ENCODE measurements at regions not wholly inside any gene's neighbourhood (a gene's known extent, or its start where the extent isn't known, plus 50 kb on each side); places are given as distances from the start of the nearest gene placed in this dataset.

DNA sequence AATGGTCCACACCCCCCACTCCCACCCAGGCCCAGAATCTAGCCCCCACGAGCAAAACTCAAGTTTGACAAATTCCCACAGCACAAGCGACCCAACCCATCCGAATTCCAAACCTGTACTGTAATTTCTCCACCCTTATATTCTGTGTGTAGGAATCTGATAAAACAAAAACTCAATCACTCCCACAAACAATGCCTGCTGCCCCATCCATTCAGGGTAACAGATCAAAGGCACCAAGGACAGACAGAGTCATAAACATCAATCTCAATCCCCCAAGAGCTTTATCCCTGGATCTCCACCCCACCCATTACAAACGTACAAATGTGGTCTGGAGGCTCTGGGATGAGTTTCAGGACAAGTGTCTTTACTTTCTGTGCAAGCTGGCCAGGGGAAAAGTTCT, 157.8 kb downstream of the AXIN2 start:
- no peak for ATAC-seq

DNA sequence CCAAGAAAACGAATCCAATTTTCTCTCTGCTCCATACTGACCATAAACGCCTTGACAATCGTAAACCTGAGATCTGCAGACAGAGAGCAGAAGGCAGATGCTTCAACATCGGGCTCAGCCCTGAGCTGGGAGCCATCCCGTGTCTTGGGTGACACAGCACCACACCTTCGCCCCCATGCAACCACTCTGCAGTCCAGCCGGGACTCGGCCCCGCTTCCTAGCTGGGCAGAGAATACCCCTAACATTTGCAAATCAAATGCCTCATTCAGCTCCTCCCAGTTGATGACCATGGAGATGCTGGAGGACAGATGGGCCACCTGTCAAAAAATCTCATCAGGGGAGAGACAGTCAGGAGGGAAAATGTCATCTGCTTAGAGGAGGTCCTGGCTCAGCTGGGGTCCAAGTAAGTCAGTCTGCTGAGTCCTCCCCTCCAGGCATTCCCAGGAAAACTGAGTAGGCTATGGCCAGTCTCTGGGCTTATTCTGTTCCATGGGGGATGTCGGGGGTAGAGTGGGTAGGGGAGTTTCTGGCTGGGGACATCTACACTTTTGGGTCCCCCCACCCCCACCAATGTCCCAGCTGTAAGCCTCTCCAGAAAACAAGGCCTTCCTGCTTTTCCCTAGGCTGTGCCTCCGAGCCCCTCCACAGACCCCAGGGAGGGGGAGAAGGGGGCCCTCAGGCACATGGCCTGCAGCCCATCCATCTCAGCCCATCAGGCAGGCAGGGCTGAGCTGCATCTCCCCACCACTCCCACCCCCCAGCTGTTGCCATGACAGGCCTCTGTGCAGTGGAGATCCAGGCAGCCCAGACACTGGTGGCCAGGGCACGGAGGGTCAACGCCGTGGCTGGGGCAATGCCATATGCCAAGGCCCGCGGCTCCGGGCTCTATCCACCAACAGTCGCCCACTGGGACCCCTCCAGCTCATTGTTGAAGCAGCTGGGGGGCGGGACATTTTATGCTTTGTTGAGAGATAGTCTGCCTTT, 158.6 kb downstream of the AXIN2 start:
- ATAC-seq: no peak

DNA sequence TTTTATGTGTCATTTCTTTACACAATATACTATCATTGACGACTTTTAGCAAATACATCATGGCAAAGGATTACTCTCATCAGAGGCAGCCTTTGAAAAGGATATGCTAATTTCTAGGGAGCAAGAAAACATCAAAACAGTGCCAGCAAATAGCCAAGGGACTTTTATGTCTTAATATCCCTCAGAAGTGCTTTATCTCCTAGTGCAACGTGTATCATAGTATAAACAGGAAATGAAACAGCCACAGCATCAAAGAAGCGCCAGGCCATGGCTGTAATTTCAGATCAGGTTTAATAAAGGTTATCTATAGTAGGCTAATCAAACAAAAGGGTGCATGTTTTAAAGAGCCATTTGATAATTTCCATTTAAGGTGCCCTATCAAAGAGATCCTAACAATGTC, 159.9 kb downstream of the AXIN2 start:
- ATAC-seq: no peak

GRCh38 chr17:65400701-65401100, 160.7 kb downstream of the AXIN2 start:
- no peak for ATAC-seq

DNA sequence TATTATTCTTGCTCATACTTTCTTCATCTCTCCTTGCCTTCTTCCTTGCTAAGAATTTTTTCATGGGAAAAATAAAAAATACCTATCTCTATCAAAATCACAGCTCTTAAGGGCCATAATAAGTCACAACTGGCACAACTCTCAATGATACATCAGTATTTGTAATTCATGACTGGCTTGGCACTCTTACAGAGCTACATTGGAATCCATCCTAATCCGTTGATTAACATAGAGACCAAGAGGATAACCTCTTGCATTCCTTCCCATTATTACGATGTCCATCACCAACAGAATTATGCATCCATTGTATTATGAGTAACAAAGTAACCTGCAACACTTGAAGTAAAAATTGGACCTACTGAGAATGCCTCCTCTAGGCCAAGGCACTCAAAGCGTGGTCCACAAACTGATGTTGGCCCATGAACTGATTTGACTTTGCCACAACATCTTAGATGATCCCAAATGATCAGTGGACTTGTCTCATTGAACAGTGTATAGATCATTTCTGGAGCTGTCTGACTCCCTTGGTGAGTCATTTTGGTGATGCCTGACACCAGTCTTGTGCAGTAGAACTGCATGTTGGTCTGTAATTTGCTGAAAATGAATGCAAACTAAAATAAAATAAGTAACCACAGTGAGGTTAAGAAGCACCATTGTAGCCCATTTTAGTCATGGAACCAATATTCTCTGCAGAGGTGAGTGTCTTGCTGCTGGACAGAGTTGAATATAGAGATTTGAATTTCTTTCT, 163.2 kb downstream of the AXIN2 start:
- no peak for ATAC-seq

- no peak for ATAC-seq
Observed at GRCh38 chr17:65395924-65396323, 165.5 kb downstream of the AXIN2 start.

- ATAC-seq: no peak
Observed at GRCh38 chr17:65394811-65395472, 166.5 kb downstream of the AXIN2 start.

DNA sequence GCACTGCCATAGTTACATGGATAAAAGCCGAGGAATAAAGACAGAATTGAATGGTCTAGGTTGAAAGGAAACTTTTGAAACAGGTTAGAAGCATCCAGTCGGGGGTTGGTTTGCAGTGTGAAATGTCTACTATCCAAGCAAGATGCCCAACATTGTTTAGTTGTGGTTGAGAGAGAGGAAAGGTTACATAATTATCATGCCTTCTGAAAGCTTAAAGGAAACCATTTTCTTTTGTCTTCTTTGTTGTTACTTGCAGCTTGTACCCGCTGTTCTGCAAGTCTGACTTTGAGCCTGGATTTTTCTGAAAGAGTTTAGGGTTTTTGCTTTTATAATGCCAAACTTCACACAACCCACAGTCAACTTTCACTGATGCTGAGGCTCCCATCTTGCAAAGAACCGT, 167.9 kb downstream of the AXIN2 start:
- no peak for ATAC-seq

DNA sequence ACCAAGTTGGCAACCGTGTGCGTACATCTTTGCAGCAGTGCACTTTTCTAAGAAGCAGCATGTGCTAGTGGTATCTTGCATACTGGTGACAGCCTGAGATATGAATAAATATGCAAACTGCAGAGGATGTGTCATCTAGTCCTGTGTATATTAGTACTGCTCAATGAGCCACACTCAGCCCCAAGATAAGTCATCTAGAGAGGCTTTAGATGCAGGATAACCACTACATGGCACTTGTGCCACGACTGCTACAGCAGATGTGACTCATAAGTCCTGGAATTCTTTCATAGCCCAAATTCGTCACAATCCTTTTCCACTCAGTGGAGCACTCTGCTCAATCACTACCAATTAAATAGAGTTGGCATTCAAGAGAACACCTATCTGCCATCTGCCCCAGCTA, 171.5 kb downstream of the AXIN2 start:
- ATAC-seq: no peak

DNA sequence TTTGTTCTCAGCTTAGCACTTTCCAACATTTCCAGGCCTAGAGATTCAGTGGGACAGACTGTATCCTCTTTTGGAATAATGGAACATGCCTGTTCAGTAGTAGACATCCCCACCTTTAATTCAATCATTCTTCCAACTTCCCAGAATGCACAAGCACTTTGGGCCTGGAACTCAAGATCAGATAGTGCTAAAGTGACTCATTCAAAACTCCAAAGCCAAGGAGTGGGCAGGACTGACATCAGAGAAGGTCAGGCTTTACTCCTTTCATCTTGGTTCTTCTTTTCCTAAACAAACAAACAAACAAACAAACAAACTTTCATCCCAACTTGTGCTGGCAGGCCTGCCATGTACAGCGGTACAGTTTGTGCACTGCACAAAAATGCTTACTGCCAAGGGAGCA, 172.0 kb downstream of the AXIN2 start:
- no peak for ATAC-seq

DNA sequence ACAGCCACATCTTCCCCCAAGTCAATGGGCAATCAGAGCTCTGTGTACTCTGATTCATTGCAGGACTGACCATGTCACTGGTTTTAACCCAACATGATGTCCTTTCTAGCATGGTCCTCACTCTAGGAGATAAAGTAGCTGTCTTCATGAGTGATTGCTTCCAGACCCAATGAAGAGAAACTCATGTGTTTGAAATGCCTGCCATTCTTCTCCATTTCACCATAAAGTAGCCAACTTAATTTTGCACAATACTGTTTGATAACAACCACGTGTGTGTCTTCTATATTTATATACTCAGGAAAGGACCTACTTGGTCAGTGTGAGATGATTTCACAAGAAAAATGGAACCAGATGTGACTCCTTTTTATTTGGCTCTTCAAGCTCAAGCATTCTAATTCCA, 172.5 kb downstream of the AXIN2 start:
- ATAC-seq: no peak

GRCh38 chr17:65387322-65387721, 174.1 kb downstream of the AXIN2 start:
- no peak for ATAC-seq

GRCh38 chr17:65385726-65386125, 175.7 kb downstream of the AXIN2 start:
- no peak for ATAC-seq

GRCh38 chr17:65385071-65385470, 176.4 kb downstream of the AXIN2 start:
- ATAC-seq: no peak

- no peak for ATAC-seq
Observed at GRCh38 chr17:65381152-65381551, 180.3 kb downstream of the AXIN2 start.

DNA sequence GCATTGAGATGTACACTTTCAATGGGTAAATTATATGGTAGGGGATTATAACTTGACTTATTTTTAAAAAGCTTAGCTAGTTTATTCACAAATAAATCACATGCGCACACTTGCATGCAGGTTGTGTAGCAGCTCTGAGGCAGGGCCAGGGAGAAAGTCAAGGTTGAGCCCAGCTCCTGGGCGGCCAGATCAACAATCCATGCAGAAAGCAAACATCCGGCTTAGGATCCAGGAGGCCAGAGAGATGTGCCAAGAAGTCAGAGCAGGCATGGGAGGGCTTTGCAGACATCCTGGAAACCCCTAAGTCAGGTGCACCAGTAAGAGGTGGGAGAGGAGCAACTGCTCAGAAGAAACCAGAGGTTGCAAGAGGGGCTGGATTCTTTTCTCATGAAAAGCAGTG, 186.5 kb downstream of the AXIN2 start:
- no peak for ATAC-seq

DNA sequence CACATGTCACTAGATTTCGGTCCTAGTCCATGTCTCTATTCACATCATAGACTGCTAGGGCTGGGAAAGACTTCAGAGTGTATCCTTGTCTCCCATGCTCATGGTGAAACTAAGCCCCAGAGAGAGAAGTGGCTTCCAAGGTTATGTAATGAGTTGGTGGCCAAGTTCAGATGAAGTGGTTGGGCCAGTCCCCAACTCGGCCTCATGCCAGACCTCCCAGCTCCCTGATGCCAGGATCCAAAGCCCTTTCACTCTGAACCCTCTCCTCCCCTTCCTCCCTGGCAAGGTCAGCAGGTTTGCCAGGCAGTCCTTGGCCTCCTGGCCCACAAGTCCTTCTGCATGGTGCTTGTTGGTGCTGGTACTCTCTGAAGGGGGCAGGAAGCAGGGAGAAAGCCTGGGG, 189.7 kb downstream of the AXIN2 start:
- ATAC-seq: no peak

DNA sequence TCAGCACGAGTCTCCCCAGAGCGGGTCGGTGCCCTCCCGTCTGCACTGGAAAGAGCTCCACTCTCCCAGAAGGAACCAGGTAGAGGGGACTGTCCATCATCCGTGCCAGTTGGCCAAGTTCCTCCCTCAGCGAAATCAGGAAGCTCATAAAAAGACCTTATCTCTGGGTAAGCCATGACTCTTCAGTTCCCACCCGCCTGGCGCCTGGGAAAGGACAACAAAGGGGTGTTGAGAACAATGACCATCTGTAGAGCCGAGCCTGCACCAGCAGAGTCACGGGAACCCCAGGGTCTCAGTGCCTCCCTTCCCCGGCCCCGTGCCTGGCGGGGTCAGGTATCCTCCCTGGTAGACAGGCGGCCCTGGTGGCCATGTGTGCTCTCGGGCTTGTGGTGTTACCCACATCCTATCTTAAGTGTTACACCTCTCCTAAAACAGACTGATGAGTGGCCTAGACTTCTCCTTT, 190.7 kb downstream of the AXIN2 start:
- ATAC-seq: no peak

GRCh38 chr17:65368341-65368740, 193.1 kb downstream of the AXIN2 start:
- no peak for ATAC-seq

DNA sequence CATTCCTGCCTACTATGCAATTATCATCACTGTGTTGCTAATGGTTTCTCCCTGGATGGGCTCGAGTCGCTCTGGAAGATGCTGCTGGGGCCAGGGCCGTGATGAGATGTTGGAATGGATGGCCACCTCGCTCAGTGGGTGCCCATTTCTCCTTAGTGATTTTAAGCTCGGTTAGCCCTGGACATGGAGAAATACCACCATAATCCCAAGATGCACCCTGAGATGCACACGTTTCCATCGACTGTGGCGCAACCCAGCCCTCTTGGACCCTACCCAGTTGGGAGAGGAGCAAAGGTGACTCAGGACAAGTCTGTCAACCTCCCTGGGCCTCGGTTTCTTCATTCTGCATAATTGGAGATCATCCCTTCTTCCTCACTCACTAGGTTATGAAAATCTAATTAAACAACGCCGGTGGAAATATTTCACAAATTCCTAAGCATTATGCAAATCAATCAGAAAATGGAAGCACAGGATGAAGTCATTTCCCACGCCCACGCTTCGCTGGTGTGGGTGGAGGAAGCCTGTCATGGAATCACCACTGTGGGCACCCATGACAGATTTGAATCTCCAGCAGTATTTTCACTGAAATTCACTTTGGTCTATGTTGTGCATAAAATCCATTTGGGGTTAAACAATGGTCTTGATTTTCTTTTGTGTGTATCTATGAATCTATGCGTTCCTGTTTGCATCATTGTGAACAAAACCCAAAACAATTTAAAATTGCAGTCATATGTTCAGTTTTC, 195.2 kb downstream of the AXIN2 start:
- no peak for ATAC-seq

DNA sequence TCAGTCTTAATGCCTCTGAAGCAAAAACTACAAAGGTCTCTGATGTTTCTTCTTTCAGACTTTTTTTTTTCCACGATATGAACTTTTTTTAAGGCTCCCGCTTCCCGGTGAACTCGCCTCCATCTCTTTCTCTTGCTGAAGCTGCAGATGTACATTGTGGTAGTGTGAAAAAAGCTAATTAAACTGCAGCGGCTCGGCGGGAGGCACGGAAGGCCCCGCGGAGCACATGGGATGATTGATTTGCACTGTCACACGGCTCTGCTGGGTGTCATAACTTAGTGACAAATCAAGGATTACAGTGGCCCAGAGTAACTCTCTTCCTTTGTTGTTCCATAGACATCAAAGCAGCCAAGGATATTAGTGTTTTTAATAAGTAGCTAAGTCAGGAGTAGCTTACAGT, 196.3 kb downstream of the AXIN2 start:
- ATAC-seq: no peak

DNA sequence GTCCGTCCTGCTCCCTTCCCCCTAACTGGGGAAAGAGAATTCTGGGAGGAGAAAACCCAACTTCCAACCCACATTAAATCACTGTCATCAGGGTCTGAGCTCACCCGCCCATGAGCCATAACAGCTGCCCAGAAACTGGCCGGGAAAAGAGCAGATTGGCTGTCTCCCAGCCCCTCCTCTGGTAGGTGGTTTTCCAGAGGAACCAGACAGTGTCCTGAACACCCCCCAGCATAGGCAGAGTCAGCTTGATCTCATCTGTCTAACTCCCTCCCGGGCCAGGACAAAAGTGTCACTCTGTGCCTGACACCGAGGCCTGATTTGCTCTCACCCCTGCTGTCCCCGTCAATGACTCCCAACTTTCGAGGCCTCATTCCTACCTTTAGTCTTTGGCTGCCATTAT, 197.0 kb downstream of the AXIN2 start:
- ATAC-seq: no peak

DNA sequence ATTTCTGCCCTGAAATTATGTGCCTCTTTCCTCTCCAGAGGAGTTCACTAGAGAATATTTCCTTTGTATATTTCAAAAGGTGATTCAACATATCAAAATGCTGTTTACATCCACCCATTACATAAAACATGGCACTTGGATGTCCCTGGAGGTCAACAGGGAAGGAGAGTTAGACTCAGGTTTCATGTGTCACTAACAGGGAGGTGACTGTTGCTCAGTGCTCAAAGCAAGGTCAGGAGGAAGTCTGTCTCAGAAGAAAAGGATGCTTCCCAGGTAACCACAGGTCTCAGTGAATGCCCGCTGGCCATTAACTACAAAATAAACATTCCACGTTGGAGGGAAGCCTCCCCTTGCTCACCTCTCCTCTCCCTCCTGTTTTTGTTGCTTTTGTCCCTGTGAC, 198.6 kb downstream of the AXIN2 start:
- ATAC-seq: no peak
